Hypothalamus (tissue), 51 donors: ENCODE measurements at regions not wholly inside any gene's neighbourhood (a gene's known extent, or its start where the extent isn't known, plus 50 kb on each side); places are given as distances from the start of the nearest gene placed in this dataset.
"Not testable (repeated sequence)": the region's sequence is repeated elsewhere in the genome, so short reads cannot be mapped to it uniquely, and the experiment has no call there.

Experiments used
- DNase-seq, 51 donors: peaks; one replicate each; lab custom pipeline; 2025; lab: John Stamatoyannopoulos, UW

- no peak for DNase-seq
These were observed 150.5 kb upstream of the DDIT4L start for GRCh38 chr4:100340512-100341485.

GRCh38 chr4:100339870-100340269 is 149.6 kb upstream of the DDIT4L start:
- DNase-seq: no peak

- DNase-seq: not testable (repeated sequence)
These were observed 143.2 kb upstream of the DDIT4L start for GRCh38 chr4:100333491-100333890.

GRCh38 chr4:100317032-100317864 is 127.0 kb upstream of the DDIT4L start:
- DNase-seq: peak in 1 of 51 donors; percentile 2

GRCh38 chr4:100314057-100314456 is 123.8 kb upstream of the DDIT4L start:
- no peak for DNase-seq

- no peak for DNase-seq
These were observed 122.5 kb upstream of the DDIT4L start for GRCh38 chr4:100312615-100313350.

GRCh38 chr4:100311181-100311580 is 120.9 kb upstream of the DDIT4L start:
- DNase-seq: no peak

GRCh38 chr4:100306018-100306417 is 115.8 kb upstream of the DDIT4L start:
- DNase-seq: no peak

- DNase-seq: no peak
These were observed 112.1 kb upstream of the DDIT4L start for GRCh38 chr4:100302061-100303026.

- DNase-seq: no peak
These were observed 109.0 kb upstream of the DDIT4L start for GRCh38 chr4:100299046-100299840.

- no peak for DNase-seq
These were observed 105.5 kb upstream of the DDIT4L start for GRCh38 chr4:100295792-100296191.

- no peak for DNase-seq
These were observed 104.1 kb upstream of the DDIT4L start for GRCh38 chr4:100294356-100294755.

GRCh38 chr4:100290585-100290984 is 100.3 kb upstream of the DDIT4L start:
- no peak for DNase-seq

- DNase-seq: no peak
These were observed 99.7 kb upstream of the DDIT4L start for GRCh38 chr4:100289946-100290345.

GRCh38 chr4:100289530-100289888 is 99.2 kb upstream of the DDIT4L start:
- no peak for DNase-seq

GRCh38 chr4:100288811-100289529 is 98.7 kb upstream of the DDIT4L start:
- no peak for DNase-seq

GRCh38 chr4:100288161-100288560 is 97.9 kb upstream of the DDIT4L start:
- DNase-seq: no peak

- DNase-seq: no peak
These were observed 97.3 kb upstream of the DDIT4L start for GRCh38 chr4:100287534-100287933.
